Neutrophil (primary cell): ENCODE measurements at regions not wholly inside any gene's neighbourhood (a gene's known extent, or its start where the extent isn't known, plus 50 kb on each side); places are given as distances from the start of the nearest gene placed in this dataset.

Source experiments
- H3K27ac ChIP-seq: fragments of 200-600 bp; sonication (generic); 2 replicates; pipeline ENCODE4 v1.5.1; 2016; ENCODE audit warnings: mild to moderate bottlenecking, moderate library complexity
- H3K27me3 ChIP-seq: fragments of 200-600 bp; sonication (generic); 2 replicates; pipeline ENCODE4 v1.6.0; 2016; ENCODE audit warnings: mild to moderate bottlenecking
- H3K36me3 ChIP-seq: fragments of 200-600 bp; sonication (generic); 2 replicates; pipeline ENCODE4 v1.5.1; 2017
- H3K4me1 ChIP-seq, 2 experiments: fragments of 200-600 bp in 1 of 2; sonication (generic) in 1 of 2; 1 replicate in 1 of 2; 2 replicates in 1 of 2; pipeline versions ENCODE4 v1.5.1 to v1.6.1; 2013 to 2016; ENCODE audit warnings: low read depth in 1 of 2, low read length in 1 of 2, mild to moderate bottlenecking in 1 of 2, moderate library complexity in 1 of 2; ENCODE audit not compliant: control insufficient read depth in 1 of 2, insufficient read depth in 1 of 2
- H3K4me3 ChIP-seq, 2 experiments: fragments of 200-600 bp in 1 of 2; sonication (generic) in 1 of 2; 1 replicate in 1 of 2; 2 replicates in 1 of 2; pipeline ENCODE4 v1.5.1; 2013 to 2016; ENCODE audit warnings: low read depth in 1 of 2, low read length in 1 of 2, mild to moderate bottlenecking in 1 of 2, moderate library complexity in 1 of 2
- H3K9me3 ChIP-seq: fragments of 200-600 bp; sonication (generic); 2 replicates; pipeline ENCODE4 v1.5.1; 2016
- CTCF ChIP-seq: fragments of 200-600 bp; sonication (generic); IDR thresholded peaks from 2 replicates; pipeline ENCODE4 v1.5.1; 2016; ENCODE audit warnings: antibody characterized with exemption

- TF ChIP-seq CTCF, result no peak
- no peaks in the 10 kb centered on the region for H3K27me3 ChIP-seq
- H3K9me3 ChIP-seq, result no peaks in the 10 kb centered on the region
- H3K36me3 ChIP-seq, result no peaks in the 10 kb centered on the region
- H3K4me1 ChIP-seq, result no peaks in the 10 kb centered on the region
- H3K27ac ChIP-seq, result no peak overlapping the region
- H3K4me3 ChIP-seq, result no peak overlapping the region
These were observed 367.0 kb upstream of the NEGR1 start for GRCh38 chr1:72649211-72649888.

- Histone ChIP-seq H3K27me3 (no peaks in the 10 kb centered on the region), H3K4me3 (no peak overlapping the region), H3K27ac (no peak overlapping the region), H3K9me3 (no peaks in the 10 kb centered on the region), H3K36me3 (no peaks in the 10 kb centered on the region), H3K4me1 (no peaks in the 10 kb centered on the region)
- no peak for TF ChIP-seq CTCF
These were observed 366.1 kb upstream of the NEGR1 start for GRCh38 chr1:72648465-72648864.

GRCh38 chr1:72643142-72643541 is 360.8 kb upstream of the NEGR1 start:
- H3K4me1 ChIP-seq, result no peaks in the 10 kb centered on the region
- no peak overlapping the region for H3K27ac ChIP-seq
- H3K9me3 ChIP-seq, result no peaks in the 10 kb centered on the region
- no peak overlapping the region for H3K4me3 ChIP-seq
- no peak for TF ChIP-seq CTCF
- no peaks in the 10 kb centered on the region for H3K27me3 ChIP-seq
- H3K36me3 ChIP-seq, result no peaks in the 10 kb centered on the region

- Histone ChIP-seq H3K9me3 (no peaks in the 10 kb centered on the region), H3K4me3 (no peak overlapping the region), H3K27me3 (no peaks in the 10 kb centered on the region), H3K4me1 (peaks cover 32 to 39% of the 10 kb centered on the region in 2 experiments), H3K36me3 (no peaks in the 10 kb centered on the region), H3K27ac (peak overlapping the region; percentile 66)
- no peak for TF ChIP-seq CTCF
These were observed 355.3 kb upstream of the NEGR1 start for GRCh38 chr1:72637593-72637992.

GRCh38 chr1:72636631-72637030 is 354.3 kb upstream of the NEGR1 start:
- H3K4me3 ChIP-seq, result peak overlapping the region in 1 of 2 experiments; percentile 37
- TF ChIP-seq CTCF, result no peak
- H3K27ac ChIP-seq, result peak overlapping the region; percentile 66

More at GRCh38 chr1:72636631-72637030, 354.3 kb upstream of the NEGR1 start:
- Histone ChIP-seq H3K4me1 (peaks cover 32 to 39% of the 10 kb centered on the region in 2 experiments), H3K36me3 (no peaks in the 10 kb centered on the region), H3K9me3 (no peaks in the 10 kb centered on the region), H3K27me3 (no peaks in the 10 kb centered on the region)
